Transverse colon (tissue), 3 donors: ENCODE measurements at regions not wholly inside any gene's neighbourhood (a gene's known extent, or its start where the extent isn't known, plus 50 kb on each side); places are given as distances from the start of the nearest gene placed in this dataset.

Experiments
- EP300 ChIP-seq: sonication (generic); formaldehyde crosslinking; IDR thresholded peaks from one replicate; pipeline ENCODE4 v1.6.1; 2017; ENCODE audit warnings: antibody characterized with exemption, low read depth
- POLR2AphosphoS5 ChIP-seq, 3 donors: sonication (generic); formaldehyde crosslinking; IDR thresholded peaks; one replicate each; pipeline ENCODE4 v1.6.1; 2016; ENCODE audit warnings: antibody characterized with exemption in 3 of 3

DNA sequence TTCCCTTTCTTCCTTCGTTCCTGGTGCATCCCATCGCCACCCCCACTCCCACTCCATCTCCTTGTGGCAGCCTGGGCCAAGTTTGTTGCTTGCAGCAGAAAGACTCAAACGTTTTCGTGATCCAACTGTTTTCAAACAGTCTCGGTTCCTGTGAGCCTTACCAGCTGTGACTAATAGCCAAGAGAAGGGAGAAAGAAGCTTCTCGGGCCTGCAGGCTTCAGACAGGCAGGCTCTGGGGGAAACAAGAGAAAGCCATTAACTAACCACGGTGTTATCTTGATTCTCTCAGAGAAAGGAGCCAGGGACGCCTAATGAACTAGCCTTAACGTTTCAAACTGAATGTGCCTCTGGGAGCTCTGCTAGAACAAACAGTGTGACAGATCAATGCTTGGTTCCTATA is 742.0 kb downstream of the NR2F2 start:
- no peak for TF ChIP-seq EP300
- TF ChIP-seq POLR2AphosphoS5 (IDR thresholded peaks at IDR 0.05) = no peak
